ENCODE measurements at regions not wholly inside any gene's neighbourhood (a gene's known extent, or its start where the extent isn't known, plus 50 kb on each side); places are given as distances from the start of the nearest gene placed in this dataset.

GRCh38 chr12:73240110-73240509 lies 967.9 kb downstream of the TRHDE start:
- TF ChIP-seq EZH2 (IDR thresholded peaks at IDR 0.05; ENCODE audit: low read length) (no peak), CTCF (optimal IDR thresholded peaks at IDR 0.05 in 1 of 3, IDR thresholded peaks at IDR 0.05 in 1 of 3, conservative IDR thresholded peaks at IDR 0.05 in 1 of 3; ENCODE audit: extremely low read depth in 1 of 3, insufficient read depth in 2 of 3, low read length in 3 of 3) (no peak)

Data from keratinocyte (primary cell).